ENCODE measurements at regions not wholly inside any gene's neighbourhood (a gene's known extent, or its start where the extent isn't known, plus 50 kb on each side); places are given as distances from the start of the nearest gene placed in this dataset.

- DNase-seq, result no peak
Measured at GRCh38 chr20:63115651-63116411, 100.1 kb downstream of the YTHDF1 start.

GRCh38 chr20:63114693-63115311, 101.1 kb downstream of the YTHDF1 start:
- DNase-seq, result no peak

- DNase-seq, result no peak
Measured at GRCh38 chr20:63114006-63114692, 101.8 kb downstream of the YTHDF1 start.

- no peak for DNase-seq
Measured at GRCh38 chr20:63112491-63113219, 103.3 kb downstream of the YTHDF1 start.

GRCh38 chr20:63108247-63108646, 101.5 kb upstream of the BHLHE23 start:
- no peak for DNase-seq

GRCh38 chr20:63107449-63108200, 100.9 kb upstream of the BHLHE23 start:
- no peak for DNase-seq

GRCh38 chr20:63106765-63107448, 100.1 kb upstream of the BHLHE23 start:
- DNase-seq, result no peak

- no peak for DNase-seq
Measured at GRCh38 chr20:63106108-63106764, 99.5 kb upstream of the BHLHE23 start.

- DNase-seq, result no peak
Measured at GRCh38 chr20:63105211-63106107, 98.7 kb upstream of the BHLHE23 start.

- no peak for DNase-seq
Measured at GRCh38 chr20:63104312-63105181, 97.8 kb upstream of the BHLHE23 start.

- no peak for DNase-seq
Measured at GRCh38 chr20:63103402-63104311, 96.9 kb upstream of the BHLHE23 start.

GRCh38 chr20:63102721-63103375, 96.1 kb upstream of the BHLHE23 start:
- DNase-seq, result peak; percentile 68

GRCh38 chr20:63101781-63102720, 95.3 kb upstream of the BHLHE23 start:
- peak; percentile 68 for DNase-seq

- DNase-seq, result no peak
Measured at GRCh38 chr20:63100926-63101699, 94.3 kb upstream of the BHLHE23 start.

- DNase-seq, result no peak
Measured at GRCh38 chr20:63100174-63100925, 93.6 kb upstream of the BHLHE23 start.

All from activated T-cell treated with anti-CD3 and anti-CD28 coated beads, Interleukin-2, amount 50 U/mL, for 1 hour (primary cell).